MM.1S (cell line): ENCODE measurements at regions not wholly inside any gene's neighbourhood (a gene's known extent, or its start where the extent isn't known, plus 50 kb on each side); places are given as distances from the start of the nearest gene placed in this dataset.

Source experiments
- EZH2phosphoT487 ChIP-seq: fragments of 300-600 bp; sonication (generic); IDR thresholded peaks from 2 replicates; pipeline ENCODE4 v1.6.1; 2018; ENCODE audit warnings: antibody characterized with exemption, low read length
- TF ChIP-seq, protein P1 (sequence below): fragments of 300-600 bp; sonication (generic); IDR thresholded peaks from 2 replicates; pipeline ENCODE4 v1.5.1; 2016; ENCODE audit warnings: antibody characterized with exemption, low read length, mixed read lengths

- TF ChIP-seq EZH2phosphoT487 = no peak
- TF ChIP-seq, protein P1, sequence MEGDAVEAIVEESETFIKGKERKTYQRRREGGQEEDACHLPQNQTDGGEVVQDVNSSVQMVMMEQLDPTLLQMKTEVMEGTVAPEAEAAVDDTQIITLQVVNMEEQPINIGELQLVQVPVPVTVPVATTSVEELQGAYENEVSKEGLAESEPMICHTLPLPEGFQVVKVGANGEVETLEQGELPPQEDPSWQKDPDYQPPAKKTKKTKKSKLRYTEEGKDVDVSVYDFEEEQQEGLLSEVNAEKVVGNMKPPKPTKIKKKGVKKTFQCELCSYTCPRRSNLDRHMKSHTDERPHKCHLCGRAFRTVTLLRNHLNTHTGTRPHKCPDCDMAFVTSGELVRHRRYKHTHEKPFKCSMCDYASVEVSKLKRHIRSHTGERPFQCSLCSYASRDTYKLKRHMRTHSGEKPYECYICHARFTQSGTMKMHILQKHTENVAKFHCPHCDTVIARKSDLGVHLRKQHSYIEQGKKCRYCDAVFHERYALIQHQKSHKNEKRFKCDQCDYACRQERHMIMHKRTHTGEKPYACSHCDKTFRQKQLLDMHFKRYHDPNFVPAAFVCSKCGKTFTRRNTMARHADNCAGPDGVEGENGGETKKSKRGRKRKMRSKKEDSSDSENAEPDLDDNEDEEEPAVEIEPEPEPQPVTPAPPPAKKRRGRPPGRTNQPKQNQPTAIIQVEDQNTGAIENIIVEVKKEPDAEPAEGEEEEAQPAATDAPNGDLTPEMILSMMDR = no peak
Observed at GRCh38 chr13:103876571-103876970, 810.4 kb upstream of the SLC10A2 start.
